ENCODE measurements at regions not wholly inside any gene's neighbourhood (a gene's known extent, or its start where the extent isn't known, plus 50 kb on each side); places are given as distances from the start of the nearest gene placed in this dataset.
"Not testable (repeated sequence)": the region's sequence is repeated elsewhere in the genome, so short reads cannot be mapped to it uniquely, and the experiment has no call there.

- DNase-seq: no peak
These were observed 305.2 kb upstream of the TBX18 start for GRCh38 chr6:85069577-85069976.

- no peak for DNase-seq
These were observed 303.8 kb upstream of the TBX18 start for GRCh38 chr6:85068221-85068620.

GRCh38 chr6:85066266-85066665 is 301.9 kb upstream of the TBX18 start:
- DNase-seq: no peak

- no peak for DNase-seq
These were observed 301.4 kb upstream of the TBX18 start for GRCh38 chr6:85065831-85066230.

GRCh38 chr6:85063611-85064010 is 299.2 kb upstream of the TBX18 start:
- DNase-seq: no peak

- DNase-seq: no peak
These were observed 298.5 kb upstream of the TBX18 start for GRCh38 chr6:85062884-85063283.

- no peak for DNase-seq
These were observed 294.4 kb upstream of the TBX18 start for GRCh38 chr6:85058806-85059205.

GRCh38 chr6:85050149-85050548 is 285.8 kb upstream of the TBX18 start:
- no peak for DNase-seq

GRCh38 chr6:85049282-85049681 is 284.9 kb upstream of the TBX18 start:
- DNase-seq: no peak

- DNase-seq: no peak
These were observed 283.4 kb upstream of the TBX18 start for GRCh38 chr6:85047818-85048217.

GRCh38 chr6:85045767-85046166 is 281.4 kb upstream of the TBX18 start:
- DNase-seq: not testable (repeated sequence)

GRCh38 chr6:85044361-85044760 is 280.0 kb upstream of the TBX18 start:
- no peak for DNase-seq

GRCh38 chr6:85041376-85041775 is 277.0 kb upstream of the TBX18 start:
- DNase-seq: no peak

GRCh38 chr6:85037221-85037620 is 272.8 kb upstream of the TBX18 start:
- no peak for DNase-seq

GRCh38 chr6:85035766-85036165 is 271.4 kb upstream of the TBX18 start:
- no peak for DNase-seq

- DNase-seq: no peak
These were observed 269.1 kb upstream of the TBX18 start for GRCh38 chr6:85033547-85033946.

GRCh38 chr6:85026021-85026420 is 261.6 kb upstream of the TBX18 start:
- no peak for DNase-seq

GRCh38 chr6:85023721-85024120 is 259.3 kb upstream of the TBX18 start:
- DNase-seq: no peak

GRCh38 chr6:85017352-85017751 is 253.0 kb upstream of the TBX18 start:
- no peak for DNase-seq

- no peak for DNase-seq
These were observed 252.3 kb upstream of the TBX18 start for GRCh38 chr6:85016726-85017125.

GRCh38 chr6:85015396-85015990 is 251.1 kb upstream of the TBX18 start:
- DNase-seq: no peak

GRCh38 chr6:85010865-85011264 is 246.5 kb upstream of the TBX18 start:
- no peak for DNase-seq

GRCh38 chr6:85008296-85009009 is 244.1 kb upstream of the TBX18 start:
- DNase-seq: no peak

- DNase-seq: no peak
These were observed 242.0 kb upstream of the TBX18 start for GRCh38 chr6:85006362-85006761.

GRCh38 chr6:85005494-85005893 is 241.1 kb upstream of the TBX18 start:
- DNase-seq: no peak

Data from NCI-H1694 treated with DMSO at 0.1 percent for 48 hours (cell line).